ENCODE measurements at regions not wholly inside any gene's neighbourhood (a gene's known extent, or its start where the extent isn't known, plus 50 kb on each side); places are given as distances from the start of the nearest gene placed in this dataset.

DNA sequence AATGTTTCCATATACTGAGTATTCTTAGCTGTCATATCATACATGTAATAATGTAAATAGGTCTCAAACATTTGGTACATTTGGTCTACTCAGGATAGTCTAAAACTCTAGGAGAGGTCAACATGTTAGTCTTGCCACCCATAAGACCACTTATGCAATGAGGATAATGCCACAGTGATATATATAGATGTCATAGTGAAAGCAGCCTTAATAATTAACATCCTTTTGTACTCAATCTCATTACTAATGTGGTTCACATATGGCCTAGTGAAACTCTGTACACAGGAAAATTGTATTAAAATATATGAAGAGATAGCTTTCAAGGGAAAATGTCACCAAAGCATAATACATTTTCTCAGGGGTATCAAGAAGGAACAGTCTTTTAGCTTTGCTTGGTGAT is 577.9 kb downstream of the TFAP2B start:
- no peak overlapping the region for H3K4me3 ChIP-seq (ENCODE audit: low read depth, low read length)
- DNase-seq (ENCODE audit: low read depth): no peak
- TF ChIP-seq CTCF (conservative IDR thresholded peaks at IDR 0.05; ENCODE audit: low read depth, low read length): no peak

DNA sequence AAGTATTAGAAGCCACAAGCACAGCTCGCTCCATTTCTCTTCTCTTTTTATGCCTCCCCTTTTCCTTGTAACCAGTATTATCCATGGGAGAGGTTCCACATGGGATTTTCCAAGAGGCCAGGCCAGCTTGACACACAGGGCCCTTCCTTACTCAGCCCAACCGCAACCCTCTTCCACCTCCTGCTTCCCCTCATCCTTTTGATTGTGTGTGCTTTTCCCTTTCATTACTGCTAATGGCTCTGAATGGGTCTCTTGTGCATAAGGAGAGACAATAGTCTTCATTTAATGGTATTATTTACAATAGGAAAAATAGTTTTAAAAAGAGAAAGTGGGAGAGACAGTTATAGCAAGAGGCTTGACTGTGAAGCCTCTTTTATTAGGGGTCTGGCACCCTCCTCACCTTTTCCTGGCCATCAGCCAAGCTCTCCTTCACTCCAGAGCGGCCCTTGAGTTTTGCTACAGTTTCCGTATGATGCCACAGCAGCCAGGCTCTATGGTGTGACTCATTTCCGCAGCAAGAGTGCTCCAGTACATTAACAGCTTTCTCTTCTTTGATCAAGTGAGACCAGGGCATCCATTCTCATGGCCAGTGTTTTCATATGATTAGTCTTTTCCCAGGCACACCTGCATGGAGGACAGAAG is 579.5 kb downstream of the TFAP2B start:
- TF ChIP-seq CTCF (conservative IDR thresholded peaks at IDR 0.05; ENCODE audit: low read depth, low read length): no peak
- H3K4me3 ChIP-seq (ENCODE audit: low read depth, low read length): no peak overlapping the region
- DNase-seq (ENCODE audit: low read depth): no peak

DNA sequence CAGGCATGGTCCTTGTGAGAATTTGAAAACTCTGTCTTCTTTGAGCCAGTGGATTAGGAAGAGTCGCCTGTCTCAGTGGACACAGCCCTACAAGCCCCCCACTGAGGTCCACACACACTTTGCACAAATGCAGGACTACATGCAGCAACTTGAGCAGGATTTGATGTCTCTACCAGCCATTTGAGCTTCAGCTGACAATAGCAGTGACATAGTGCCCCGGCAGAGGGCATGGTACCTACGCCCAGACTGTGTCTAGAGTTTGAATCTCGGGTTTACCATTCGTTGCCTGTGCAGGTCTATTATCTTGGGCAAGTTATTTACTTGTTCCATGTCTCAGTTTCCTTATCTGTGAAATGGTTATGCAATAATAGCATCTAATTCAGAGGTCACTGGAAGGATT is 580.1 kb downstream of the TFAP2B start:
- TF ChIP-seq CTCF (conservative IDR thresholded peaks at IDR 0.05; ENCODE audit: low read depth, low read length): no peak
- H3K4me3 ChIP-seq (ENCODE audit: low read depth, low read length): no peak overlapping the region
- no peak for DNase-seq (ENCODE audit: low read depth)

DNA sequence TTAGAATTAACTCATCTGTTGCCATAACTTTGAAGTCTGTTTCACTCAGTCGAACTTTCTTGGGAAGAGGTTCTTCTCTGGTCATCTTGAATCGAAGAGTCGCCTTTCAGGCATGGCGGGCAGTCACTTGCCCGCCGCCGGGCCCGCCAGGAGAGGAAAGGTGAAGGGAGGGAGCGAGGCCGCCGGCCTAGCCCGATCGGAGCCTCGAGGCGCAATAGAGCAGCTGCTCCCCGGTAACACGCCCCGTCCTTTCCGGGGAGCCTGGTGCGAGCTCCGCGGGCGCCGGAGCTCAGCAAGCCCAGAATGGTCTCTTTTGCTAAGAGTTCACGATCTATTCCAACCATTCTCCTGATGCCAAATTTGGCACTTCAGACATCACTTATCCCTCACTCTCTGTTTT is 591.8 kb downstream of the TFAP2B start:
- DNase-seq (ENCODE audit: low read depth): no peak
- no peak overlapping the region for H3K4me3 ChIP-seq (ENCODE audit: low read depth, low read length)
- TF ChIP-seq CTCF (conservative IDR thresholded peaks at IDR 0.05; ENCODE audit: low read depth, low read length): no peak

DNA sequence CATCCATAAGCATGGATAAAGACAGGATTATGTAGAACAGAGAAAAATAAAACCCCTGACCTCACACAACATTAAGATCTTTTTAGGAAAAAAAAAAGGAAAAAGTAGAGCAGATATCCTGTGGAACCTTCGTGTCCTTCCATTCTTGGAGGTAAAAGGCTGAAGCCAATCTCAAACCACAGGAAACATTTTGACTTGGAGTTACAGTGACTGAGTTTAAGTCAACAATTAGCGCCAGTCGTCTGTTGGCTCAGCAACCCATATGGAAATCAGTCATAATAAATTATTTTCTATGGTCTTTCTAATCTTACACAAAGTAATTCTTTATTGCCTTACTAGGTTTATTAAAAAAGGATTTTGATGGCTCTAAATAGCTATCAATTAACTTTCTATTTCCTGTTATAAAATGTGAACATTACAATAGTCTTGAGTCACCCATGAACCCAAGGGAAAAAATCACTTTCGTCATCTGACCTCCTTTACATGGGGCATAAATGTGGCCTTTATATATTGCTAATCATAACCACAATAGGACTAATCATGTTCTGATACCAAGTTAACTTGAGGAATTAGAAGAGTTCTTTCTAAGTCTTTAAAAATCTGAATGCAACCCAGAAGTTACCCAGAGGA is 592.9 kb downstream of the TFAP2B start:
- no peak overlapping the region for H3K4me3 ChIP-seq (ENCODE audit: low read depth, low read length)

GRCh38 chr6:51414361-51414760 is 595.7 kb downstream of the TFAP2B start:
- no peak for TF ChIP-seq CTCF (conservative IDR thresholded peaks at IDR 0.05; ENCODE audit: low read depth, low read length)
- H3K4me3 ChIP-seq (ENCODE audit: low read depth, low read length): no peak overlapping the region
- DNase-seq (ENCODE audit: low read depth): no peak

More for the DNA sequence above, 592.9 kb downstream of the TFAP2B start:
- no peak for TF ChIP-seq CTCF (conservative IDR thresholded peaks at IDR 0.05; ENCODE audit: low read depth, low read length)
- no peak for DNase-seq (ENCODE audit: low read depth)

DNA sequence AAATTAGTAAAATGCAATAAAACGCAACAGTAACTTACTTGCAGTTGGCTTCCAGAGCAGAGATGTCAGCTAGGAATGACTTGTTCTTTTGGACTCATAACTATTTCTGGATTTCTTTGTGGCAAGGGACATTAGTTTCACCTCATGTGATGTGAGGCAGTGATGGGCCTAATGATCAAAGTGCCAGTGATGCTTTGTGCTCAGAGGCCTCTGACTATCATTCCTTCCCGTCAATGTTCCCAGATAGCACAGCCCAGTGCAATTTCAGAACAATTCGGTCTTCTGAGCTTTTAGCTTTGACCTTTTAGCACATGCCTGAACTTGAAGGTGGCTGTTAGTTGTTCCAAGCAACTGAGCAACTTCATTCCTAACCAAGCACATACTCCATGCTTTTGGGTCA is 596.8 kb downstream of the TFAP2B start:
- no peak overlapping the region for H3K4me3 ChIP-seq (ENCODE audit: low read depth, low read length)
- no peak for TF ChIP-seq CTCF (conservative IDR thresholded peaks at IDR 0.05; ENCODE audit: low read depth, low read length)
- no peak for DNase-seq (ENCODE audit: low read depth)

Measured in choroid plexus epithelial cell (primary cell).